NCI-H345 treated with DMSO at 0.1 percent for 48 hours (cell line): ENCODE measurements at regions not wholly inside any gene's neighbourhood (a gene's known extent, or its start where the extent isn't known, plus 50 kb on each side); places are given as distances from the start of the nearest gene placed in this dataset.
A peak's percentile ranks its signal among the peaks of the same experiment; 100 is the strongest.

Experiments used
- DNase-seq: peaks from one replicate; lab custom pipeline; 2025; ENCODE audit not compliant: unreplicated experiment; lab: John Stamatoyannopoulos, UW

DNA sequence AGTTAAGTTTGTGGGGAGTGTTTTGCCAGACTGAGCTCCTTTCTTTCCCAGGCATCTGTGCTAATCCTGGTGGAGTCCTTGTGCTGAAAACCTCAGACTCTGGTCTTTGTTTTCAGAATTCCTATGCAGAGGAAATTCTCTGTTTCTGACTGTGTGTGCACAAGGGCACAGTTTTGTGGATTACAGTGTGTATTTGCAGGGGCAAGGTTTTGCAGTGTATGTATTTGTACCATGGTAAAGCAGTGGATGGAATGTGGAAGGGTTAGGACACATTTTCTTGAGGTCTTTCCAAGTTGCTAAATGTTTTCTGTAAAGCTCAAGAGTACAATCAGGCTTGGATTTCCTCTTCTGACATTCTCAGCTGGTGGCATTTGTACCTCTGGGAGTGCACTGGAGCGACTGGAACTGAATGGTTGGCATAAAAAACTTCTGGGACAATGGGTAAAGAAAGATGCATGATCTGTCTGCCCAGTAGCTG lies 139.5 kb upstream of the RND3 start:
- DNase-seq, result no peak

DNA sequence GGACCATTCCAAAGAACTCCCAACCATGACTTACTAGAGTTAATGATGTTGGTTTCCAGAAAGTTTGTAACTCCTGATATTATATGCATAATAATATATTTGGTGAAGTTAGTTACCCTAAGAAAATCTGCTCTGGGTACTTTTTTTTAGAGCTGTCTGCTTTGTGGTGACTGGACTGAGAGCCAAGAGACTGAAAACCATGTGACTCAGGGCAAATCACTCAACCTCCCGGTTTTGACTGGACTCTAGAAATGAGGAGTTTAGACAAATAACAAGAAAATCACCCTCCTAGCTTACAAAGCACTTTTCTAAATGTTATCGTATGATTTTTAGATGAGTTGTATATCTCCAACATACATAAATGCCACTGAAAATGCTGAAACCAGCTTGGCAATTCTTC lies 138.3 kb upstream of the RND3 start:
- DNase-seq, result no peak

GRCh38 chr2:150625303-150625702 lies 137.8 kb upstream of the RND3 start:
- no peak for DNase-seq

DNA sequence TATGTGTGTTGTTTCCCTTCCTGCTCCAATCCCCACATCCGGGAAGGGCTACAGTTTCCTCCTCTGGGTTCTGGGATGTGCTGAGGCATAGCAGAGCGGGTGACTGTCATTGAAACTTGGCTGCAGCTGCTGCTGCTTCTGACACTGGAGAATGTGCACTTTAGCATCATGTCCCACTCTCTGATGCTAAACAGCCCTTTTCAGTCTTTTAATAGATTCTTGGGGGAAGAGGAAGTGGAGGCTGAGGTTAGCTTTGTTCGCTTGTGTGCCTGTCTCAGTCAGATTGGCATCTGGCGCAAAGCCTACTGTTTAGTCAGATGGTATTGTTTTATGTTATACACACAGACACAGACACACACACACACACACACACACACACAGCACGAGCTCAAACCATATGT lies 136.5 kb upstream of the RND3 start:
- DNase-seq, result no peak

GRCh38 chr2:150621526-150622213 lies 134.2 kb upstream of the RND3 start:
- DNase-seq, result no peak

DNA sequence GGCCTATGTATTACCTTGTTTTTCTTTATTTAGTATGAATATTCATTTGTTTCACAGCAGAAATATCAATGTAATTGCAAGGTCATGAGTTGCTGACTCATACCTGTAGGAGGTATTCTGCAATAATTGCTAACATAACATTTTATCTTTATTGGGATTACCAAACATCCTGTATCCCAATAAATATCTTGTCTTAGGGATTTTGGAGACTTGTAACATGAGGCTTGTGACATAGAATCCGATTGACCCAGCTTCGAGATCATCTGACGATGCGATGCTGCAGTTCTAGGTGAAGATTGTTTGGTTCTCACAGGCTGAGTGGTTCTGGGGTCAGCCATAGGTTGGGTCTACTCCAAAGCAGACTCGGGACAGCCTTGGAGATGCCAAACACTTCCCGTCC lies 133.4 kb upstream of the RND3 start:
- DNase-seq, result no peak

DNA sequence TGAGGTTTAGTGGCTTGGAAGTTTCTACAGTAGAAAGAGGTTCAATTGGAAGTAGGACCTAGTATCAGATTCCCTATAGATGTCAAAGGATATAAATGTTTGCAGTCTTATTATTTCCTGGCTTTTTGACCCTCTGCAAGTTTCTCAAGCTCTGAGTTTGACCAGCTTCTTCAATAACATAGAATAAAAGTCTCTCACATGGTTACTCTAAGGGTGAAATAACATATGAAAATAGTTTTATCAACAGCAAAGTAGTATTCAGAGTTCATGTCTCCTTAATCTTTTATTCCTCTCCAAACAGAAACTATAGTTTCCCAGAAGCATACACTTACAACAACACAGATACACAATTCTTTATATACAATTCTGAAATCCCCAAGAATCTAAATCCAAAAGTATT lies 132.9 kb upstream of the RND3 start:
- no peak for DNase-seq

- DNase-seq, result no peak
These were observed 132.3 kb upstream of the RND3 start for GRCh38 chr2:150619607-150620330.

GRCh38 chr2:150618245-150618895 lies 130.9 kb upstream of the RND3 start:
- DNase-seq, result no peak

- no peak for DNase-seq
These were observed 130.0 kb upstream of the RND3 start for GRCh38 chr2:150617351-150617978.

DNA sequence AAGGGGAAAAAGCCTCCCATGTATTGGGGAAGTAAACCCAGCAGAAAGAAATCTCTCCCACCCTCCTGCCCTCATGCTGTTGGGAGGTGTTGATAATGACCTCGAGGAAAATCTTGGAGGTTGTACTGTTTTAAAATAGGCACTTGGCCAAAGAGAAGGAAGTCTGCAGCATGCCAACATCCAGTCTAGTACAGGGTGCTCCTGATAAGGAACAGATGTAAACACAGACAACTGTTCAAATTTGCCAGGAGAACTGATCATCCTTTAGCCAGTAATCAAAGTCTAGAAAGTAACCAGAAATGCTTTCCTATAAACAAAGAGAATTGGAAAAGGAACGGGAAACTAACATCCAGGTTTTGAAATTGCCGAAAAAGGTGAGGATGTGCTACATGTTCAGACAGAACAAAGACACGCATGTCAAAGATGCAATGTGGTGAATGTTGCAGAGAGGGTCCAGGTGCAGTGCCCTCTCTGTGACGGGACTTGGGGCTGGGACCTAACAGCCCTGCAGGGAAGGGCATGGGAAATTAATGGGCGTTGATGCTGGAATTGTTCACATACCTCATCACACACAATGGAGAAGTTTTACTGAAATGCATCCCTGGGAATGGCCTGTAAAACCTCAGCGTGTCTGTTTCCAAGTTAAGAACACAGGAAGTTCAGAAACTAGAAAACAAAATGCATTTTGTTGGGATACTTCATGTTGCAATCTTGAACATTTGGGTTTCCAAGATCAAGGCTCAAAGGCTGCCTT lies 125.7 kb upstream of the RND3 start:
- no peak for DNase-seq

DNA sequence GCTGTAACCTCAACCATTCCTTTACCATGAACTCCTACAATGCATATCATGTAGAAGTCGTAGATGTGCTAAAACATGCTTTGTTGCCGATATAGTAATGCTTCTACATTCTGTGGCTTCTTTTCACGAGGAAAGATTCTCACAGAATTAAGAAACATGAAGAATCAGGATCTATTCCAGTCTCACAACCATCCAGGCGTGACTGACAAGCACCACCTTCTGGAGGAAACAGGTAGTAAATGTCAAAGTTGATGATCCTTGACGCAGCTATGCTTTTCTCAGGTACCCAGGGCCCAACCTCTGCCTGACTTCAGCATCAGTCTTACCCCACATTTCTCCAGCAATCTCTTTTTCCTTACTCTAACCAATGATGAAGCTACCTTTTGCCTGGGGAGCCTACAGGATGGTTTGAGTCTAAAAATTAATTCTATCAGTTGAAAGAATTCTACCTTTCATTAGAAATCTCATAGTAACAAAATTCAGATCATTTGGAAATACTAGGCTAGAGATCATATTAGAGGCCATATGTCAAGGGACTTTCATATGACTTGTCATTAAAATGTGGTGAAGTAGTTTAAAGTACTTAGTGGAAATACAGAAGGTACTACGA lies 123.3 kb upstream of the RND3 start:
- DNase-seq, result no peak

DNA sequence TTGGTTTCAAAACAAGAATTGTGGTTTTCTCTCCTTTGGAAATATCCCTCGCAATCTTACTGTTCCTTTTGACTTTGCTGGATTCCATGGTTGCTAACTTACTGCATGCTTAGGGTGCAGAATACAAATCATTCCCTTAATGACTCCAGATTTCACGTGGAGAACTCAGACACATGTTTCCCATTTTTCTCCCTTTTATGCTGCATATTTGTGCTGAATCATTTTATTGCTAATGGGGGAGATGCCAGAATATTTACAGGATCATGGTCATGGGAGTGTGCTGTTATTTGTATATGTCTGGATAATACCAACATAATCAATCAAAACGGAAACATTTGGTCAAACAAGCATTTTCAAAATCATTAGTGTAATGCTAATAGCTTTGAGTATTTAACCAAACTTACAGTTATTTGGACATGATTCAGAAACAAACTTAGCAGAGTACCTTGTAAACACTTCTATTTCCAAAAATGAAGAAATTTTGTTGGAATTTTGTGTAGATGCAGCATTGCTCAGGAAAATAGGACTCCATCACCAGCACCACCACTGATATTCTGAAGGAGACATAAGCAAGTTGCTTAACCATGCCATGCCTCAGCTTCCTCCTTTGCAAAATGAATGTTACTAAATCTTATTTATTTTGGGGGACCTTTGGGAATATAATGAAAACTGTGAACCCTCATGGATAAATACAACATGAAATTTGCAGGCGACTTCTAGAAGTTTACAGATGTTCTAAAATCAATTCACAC lies 122.5 kb upstream of the RND3 start:
- no peak for DNase-seq

DNA sequence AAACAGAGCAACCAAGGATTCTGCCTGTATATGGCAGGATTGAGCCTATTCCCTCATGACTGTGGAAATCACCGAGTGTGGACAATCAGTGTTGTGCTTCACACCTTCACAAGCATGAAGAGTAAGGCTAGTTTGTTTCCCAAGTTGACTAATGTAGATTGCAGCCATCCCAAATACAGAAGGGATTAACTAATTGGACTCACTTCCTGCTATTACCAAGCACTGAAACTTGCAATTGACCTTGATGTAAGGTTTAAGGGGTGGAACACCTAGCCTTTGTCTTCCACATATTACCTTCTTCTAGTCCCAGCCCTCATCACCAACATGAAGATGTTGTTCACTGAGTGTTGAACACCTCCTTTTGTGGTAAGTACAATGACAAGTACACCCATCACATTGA lies 120.9 kb upstream of the RND3 start:
- DNase-seq, result no peak

DNA sequence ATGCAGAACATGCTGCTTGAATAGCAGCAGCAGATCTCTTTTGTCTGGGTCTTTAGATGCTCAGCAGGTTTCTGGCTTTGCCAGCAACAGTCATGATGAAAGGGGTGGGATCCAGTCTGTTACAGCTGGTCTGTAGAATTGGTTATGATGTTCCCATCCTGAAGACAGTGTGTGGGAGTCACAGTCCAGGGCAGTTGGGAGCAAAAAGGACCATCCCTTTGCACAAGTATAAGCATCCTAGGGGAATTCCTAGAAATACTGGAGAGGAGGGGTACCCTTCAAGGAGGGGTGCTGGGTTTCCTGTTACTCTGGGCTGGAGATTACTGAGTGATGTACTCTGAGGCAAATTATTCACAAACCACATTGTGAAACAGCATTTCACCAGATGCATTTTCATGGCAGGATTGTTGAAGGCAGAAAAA lies 119.9 kb upstream of the RND3 start:
- peak; percentile 74 for DNase-seq

DNA sequence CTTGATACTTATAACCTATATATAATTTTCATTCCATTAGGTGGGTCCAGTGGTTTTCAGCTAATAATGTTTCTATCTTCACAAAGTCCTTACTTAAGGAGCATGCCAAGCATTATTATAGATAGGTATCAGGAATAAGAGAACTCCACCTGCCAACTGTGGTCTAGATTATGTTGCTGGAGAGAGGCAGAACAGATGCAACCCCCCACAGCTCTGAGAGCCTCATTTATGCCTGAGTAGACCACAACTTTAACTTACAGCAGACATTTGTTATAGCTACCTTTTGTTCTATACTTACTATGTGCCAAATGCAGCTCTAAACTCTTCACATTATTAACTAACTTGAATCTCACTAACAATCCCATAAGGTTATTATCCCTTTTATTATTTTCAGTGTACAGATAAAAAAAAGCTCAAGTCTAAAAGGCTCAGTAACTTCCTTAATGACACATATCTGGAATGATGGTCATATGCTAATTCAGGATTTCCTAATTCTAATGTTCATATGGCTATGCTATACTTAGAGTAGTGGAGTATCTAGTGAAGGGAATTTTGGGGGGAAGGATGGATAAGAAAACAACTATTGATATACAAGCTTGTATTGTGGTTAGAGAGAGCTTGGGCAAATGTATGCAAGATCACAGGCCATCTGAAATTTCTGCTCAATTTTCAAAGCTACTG lies 119.1 kb upstream of the RND3 start:
- DNase-seq, result peak; percentile 76

GRCh38 chr2:150605664-150606063 lies 118.2 kb upstream of the RND3 start:
- DNase-seq, result peak; percentile 65

GRCh38 chr2:150601280-150602038 lies 114.0 kb upstream of the RND3 start:
- DNase-seq, result no peak

DNA sequence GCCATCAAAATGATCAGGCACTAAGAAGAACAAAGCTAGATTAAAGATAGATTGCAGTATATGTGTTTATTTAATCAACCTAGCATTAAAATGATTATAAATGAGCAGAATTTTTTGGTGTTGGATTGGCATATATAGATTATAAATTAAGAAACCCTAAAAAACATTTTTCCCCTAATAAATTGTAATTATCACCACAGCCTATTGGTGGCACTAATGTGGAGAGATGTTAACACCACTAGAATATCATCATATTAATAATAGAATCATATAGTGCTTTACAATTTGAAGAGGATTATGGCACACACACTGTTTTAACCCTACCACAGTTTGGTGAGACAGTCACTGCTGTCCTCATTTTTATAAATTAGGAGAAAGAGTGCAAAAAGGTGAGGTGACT lies 112.4 kb upstream of the RND3 start:
- DNase-seq, result no peak
